HG03439 (cell line): ENCODE measurements at regions not wholly inside any gene's neighbourhood (a gene's known extent, or its start where the extent isn't known, plus 50 kb on each side); places are given as distances from the start of the nearest gene placed in this dataset.

ENCODE experiments used
- ATAC-seq: cut with Tn5 transposase; IDR thresholded peaks from one replicate; pipeline ENCODE4 v1.9.1; 2021; ENCODE audit warnings: mild to moderate bottlenecking, moderate library complexity; ENCODE audit not compliant: unreplicated experiment

DNA sequence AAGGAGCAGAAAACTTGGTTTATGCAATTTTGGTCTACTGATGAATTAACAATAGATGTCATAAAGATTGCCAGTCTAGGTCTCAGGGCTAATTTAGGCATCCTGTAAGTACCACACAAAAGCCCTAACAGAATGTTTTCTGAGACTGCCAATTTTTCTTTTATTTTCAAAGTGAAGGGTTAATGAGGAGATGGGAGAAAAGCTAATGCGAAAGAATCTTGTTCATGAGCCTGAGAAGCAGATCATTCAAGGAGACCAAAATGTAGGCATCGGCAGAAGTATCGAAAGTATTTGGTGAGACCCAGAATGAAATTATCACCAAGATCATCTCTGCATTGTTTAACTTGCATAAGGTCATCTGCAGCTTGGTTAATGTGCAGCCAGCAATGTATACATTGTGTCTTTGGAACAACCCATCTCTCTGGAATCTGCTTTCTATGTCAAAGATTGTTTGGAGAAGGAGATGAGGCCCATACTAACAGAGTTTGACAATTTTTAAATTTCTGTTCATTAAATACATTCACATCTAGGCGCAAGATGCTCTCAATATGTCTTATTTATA lies 163.3 kb upstream of the GLI3 start:
- ATAC-seq, result no peak

GRCh38 chr7:42395607-42396006 lies 158.6 kb upstream of the GLI3 start:
- ATAC-seq, result no peak

- ATAC-seq, result no peak
Observed at GRCh38 chr7:42392826-42393225, 155.8 kb upstream of the GLI3 start.

DNA sequence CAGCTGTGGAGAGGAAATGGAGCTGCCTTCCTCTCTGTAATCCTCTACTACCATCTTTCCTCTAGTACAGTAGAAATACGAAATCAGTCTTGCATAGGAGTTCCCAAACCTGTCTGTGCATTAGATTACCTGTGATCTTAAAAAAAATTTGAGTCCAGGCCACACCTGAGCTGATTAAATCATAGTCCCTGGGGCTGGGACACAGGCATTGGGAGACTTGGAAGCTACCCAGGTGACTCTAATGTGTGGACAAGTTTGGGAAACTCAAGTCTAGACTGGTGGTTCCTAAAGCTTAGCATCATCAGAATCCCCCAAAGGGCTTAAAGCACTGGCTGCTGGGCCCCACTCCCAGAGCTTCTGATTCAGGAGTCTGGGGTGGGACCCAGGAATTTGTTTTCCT lies 152.7 kb upstream of the GLI3 start:
- no peak for ATAC-seq

- no peak for ATAC-seq
Observed at GRCh38 chr7:42385912-42386311, 148.9 kb upstream of the GLI3 start.

GRCh38 chr7:42381161-42381560 lies 144.2 kb upstream of the GLI3 start:
- ATAC-seq, result no peak

GRCh38 chr7:42380401-42380800 lies 143.4 kb upstream of the GLI3 start:
- ATAC-seq, result no peak

DNA sequence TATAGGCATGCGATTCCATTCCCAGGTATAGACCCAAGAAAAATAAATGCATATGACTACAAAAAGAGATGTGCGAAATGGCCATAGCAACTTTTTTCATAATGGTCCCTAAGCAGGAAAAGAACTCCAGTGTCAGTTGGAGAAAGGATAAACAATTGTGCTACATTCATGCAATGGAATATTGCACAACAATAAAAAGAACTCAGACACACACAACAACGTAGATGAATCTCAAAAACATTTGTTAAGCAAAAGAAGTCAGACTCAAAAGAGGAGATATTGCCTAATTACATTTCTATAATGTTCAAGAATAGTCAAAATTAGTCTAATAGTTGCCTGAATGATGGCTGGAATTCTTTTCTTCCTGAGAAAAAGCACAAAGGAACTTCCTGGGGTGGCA lies 141.1 kb upstream of the GLI3 start:
- ATAC-seq, result no peak

- no peak for ATAC-seq
Observed at GRCh38 chr7:42373285-42373684, 136.3 kb upstream of the GLI3 start.

- no peak for ATAC-seq
Observed at GRCh38 chr7:42372479-42372878, 135.5 kb upstream of the GLI3 start.

GRCh38 chr7:42359946-42360345 lies 122.9 kb upstream of the GLI3 start:
- ATAC-seq, result no peak

- ATAC-seq, result no peak
Observed at GRCh38 chr7:42351316-42351935, 114.4 kb upstream of the GLI3 start.

GRCh38 chr7:42350801-42351200 lies 113.8 kb upstream of the GLI3 start:
- no peak for ATAC-seq

- no peak for ATAC-seq
Observed at GRCh38 chr7:42348631-42349030, 111.6 kb upstream of the GLI3 start.

DNA sequence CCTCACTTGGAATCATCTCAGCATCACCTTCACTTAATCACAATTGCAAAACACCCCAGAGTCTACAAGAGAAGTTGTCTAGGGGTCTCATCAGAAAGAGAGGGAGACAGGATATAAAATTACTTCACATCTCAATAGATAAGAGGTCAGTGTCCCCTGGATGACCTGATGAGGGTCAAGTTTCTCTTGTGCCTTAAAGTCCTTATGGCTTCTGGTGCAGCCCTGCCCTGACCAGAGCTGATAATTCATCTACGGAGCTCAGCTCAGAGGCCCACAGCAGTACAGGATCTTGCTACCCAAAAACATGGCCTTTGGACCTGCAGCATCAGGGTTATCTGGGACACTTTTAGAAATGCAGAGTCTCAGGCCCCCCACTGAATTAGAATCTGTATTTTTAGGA lies 111.1 kb upstream of the GLI3 start:
- no peak for ATAC-seq

DNA sequence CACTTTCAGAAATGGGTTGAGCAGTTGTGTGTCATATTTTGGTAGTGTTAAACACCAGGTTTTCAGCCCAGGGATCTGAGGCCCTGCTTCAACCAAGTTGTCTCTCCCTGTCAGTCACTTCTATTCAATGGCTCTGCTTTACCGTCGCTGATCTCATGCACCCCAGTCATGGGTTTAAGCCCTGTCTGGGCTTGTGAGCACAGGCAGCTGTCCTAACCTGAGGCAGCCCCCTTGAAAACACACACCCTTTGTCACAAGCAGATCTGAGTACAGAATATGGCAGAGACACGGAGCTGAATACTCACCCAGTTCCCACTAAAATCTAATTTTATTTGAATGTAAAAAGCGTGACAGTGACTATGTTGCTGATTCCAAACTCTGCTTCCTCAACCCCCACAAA lies 110.6 kb upstream of the GLI3 start:
- ATAC-seq, result no peak

DNA sequence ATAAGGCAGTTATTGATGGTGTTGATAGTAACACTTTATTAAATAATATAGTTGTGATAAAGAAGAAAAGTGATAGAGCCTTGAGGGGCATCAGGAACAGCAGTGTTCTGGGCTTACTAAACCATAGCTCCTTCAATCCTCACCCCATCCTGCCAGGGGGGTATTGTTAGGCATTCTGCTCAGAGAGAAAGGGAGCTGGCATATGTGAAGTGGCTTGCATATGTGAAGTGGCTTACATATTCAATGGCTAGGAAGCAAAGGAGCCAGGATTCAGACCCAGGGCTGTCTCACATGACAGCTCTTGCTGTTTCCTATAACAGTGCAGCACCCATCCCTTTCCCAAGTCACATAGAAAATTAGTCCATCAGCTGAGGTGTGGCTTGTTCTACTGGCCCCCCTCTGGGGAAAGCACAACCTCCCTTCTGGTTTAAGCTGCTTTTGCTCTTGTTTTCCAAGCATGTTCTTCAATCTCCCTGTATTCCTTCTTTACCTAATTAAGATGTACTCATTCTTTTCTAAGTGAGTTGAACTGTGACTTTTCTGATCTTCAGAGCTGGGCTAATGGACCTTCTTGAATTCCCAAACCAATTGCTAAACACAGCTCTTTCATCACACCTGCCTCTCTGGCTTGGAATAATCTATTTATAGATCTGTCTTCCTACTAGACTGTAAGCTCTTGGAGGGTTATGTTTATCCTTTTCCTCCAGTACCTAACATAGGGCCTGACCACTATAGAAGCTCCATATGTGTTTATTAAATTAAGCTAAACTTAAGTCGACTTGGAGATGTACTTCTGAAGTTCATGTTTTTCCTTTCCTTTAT lies 108.7 kb upstream of the GLI3 start:
- no peak for ATAC-seq

DNA sequence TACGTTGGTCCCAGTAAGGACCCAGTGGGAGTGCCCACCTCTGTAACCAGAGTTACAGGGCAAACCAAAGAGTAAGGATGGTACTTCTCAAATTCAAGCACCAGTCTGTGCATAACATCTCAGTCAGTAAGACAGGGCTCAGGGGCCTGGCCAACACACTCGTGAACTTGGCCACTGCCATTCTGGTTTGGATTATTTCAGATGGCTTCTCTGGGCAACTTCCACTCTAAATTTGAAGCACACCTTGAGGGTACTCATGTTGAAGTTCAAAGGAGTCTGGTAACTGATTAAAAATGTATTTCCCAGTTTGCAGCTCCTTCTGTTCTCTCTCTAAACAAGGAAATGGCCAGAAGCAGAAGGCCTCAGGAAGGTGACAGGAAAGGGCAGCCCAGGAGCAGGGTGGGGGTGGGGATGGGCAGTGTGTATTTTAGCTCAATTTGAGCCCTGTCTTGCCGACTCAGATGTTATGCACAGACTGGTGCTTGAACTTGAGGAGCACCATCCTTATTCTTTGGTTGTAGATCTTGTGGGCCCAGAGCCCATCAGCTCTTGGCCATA lies 107.3 kb upstream of the GLI3 start:
- no peak for ATAC-seq

GRCh38 chr7:42342381-42342780 lies 105.4 kb upstream of the GLI3 start:
- no peak for ATAC-seq

GRCh38 chr7:42340436-42340835 lies 103.4 kb upstream of the GLI3 start:
- ATAC-seq, result no peak

DNA sequence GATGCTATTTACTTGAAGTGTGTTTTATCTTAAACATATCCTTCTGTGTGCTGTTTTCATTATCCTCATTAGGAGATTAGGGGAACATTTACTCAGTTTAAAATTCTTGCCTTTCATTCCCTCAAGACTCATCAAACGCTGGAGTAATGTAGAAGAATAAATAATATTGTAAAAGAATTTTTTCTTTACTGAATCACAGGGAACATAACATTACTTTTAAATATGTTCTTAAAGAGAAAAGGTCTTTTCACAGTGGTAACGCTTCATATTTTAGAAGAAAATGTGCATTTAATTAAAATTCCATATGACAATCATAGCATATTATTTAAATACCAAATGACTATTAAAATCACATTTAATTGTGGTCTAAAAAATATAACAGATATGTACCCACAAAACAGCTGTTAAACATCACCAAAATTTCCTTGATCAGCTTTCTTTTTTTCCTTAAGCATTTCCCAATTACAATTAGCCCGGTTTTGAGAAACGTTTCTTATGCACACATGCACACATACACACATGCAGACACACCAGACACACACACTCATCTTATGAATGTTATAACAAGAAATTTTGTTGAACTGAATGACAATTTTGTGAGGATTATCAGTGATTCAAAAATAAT lies 102.0 kb upstream of the GLI3 start:
- no peak for ATAC-seq
